B cell (primary cell): ENCODE measurements at regions not wholly inside any gene's neighbourhood (a gene's known extent, or its start where the extent isn't known, plus 50 kb on each side); places are given as distances from the start of the nearest gene placed in this dataset.

ENCODE experiments used
- ATAC-seq: fragments of 200-7000 bp; cut with Tn5 transposase; one replicate; pipeline ENCODE4 v1.10.0; 2021; ENCODE audit warnings: low read depth, mild to moderate bottlenecking, moderate number of reproducible peaks, moderate library complexity
- CTCF ChIA-PET: fragments of 350-600 bp; sonication (Branson Sonifier 250); formaldehyde crosslinking; loops from one replicate; lab custom pipeline; 2021; ENCODE audit warnings: antibody characterized with exemption, inconsistent platforms; lab: Charles Lee
- POLR2A ChIA-PET: fragments of 350-600 bp; sonication (Branson Sonifier 250); formaldehyde crosslinking; loops from one replicate; lab custom pipeline; 2021; ENCODE audit warnings: antibody characterized with exemption; lab: Charles Lee
- DNase-seq: peaks from one replicate; pipeline ENCODE4 v3.0.0; 2013
- H2AFZ ChIP-seq: 2 replicates; pipeline ENCODE4 v1.6.1; 2012; ENCODE audit warnings: mild to moderate bottlenecking, low read depth, low read length; ENCODE audit not compliant: insufficient read depth, poor library complexity, severe bottlenecking
- H3K27ac ChIP-seq, 2 donors: 1 replicate in 1 of 2; 2 replicates in 1 of 2; pipeline ENCODE4 v1.5.1; 2012 to 2013; ENCODE audit warnings: low read length in 2 of 2, mild to moderate bottlenecking in 2 of 2, moderate library complexity in 1 of 2
- H3K27me3 ChIP-seq, 4 experiments: fragments of 200-600 bp in 1 of 4; sonication (generic) in 1 of 4; replicated peaks in 1 of 4; 1 replicate in 2 of 4; 2 replicates in 2 of 4; pipeline versions ENCODE4 v1.6.1 to v1.7.0; 2013 to 2016; ENCODE audit warnings: low read length in 3 of 4, mild to moderate bottlenecking in 2 of 4, mixed read lengths in 1 of 4, moderate library complexity in 1 of 4; ENCODE audit not compliant: insufficient read depth in 4 of 4, control insufficient read depth in 3 of 4; ENCODE audit errors: control extremely low read depth in 1 of 4
- H3K36me3 ChIP-seq, 2 experiments: replicated peaks in 1 of 2; 1 replicate in 1 of 2; 2 replicates in 1 of 2; pipeline versions ENCODE4 v1.6.1 to v1.7.1; 2013; ENCODE audit warnings: low read length in 1 of 2; ENCODE audit not compliant: insufficient read depth in 2 of 2, control insufficient read depth in 1 of 2; ENCODE audit errors: control extremely low read depth in 1 of 2, extremely low read depth in 1 of 2
- H3K4me1 ChIP-seq, 2 donors: fragments of 200-600 bp in 1 of 2; sonication (generic) in 1 of 2; 1 replicate in 1 of 2; 2 replicates in 1 of 2; pipeline versions ENCODE4 v1.5.1 to v1.6.1; 2013 to 2017; ENCODE audit warnings: low read length in 2 of 2; ENCODE audit not compliant: control insufficient read depth in 2 of 2, insufficient read depth in 2 of 2
- H3K4me2 ChIP-seq: replicated peaks from 2 replicates; pipeline ENCODE3; 2012; ENCODE audit warnings: mild to moderate bottlenecking, low read depth, low read length; ENCODE audit not compliant: poor library complexity, severe bottlenecking
- H3K4me3 ChIP-seq, 5 experiments: fragments of 200-600 bp in 1 of 5; sonication (generic) in 1 of 5; 1 replicate in 3 of 5; 2 replicates in 2 of 5; pipeline versions ENCODE4 v1.5.1 to v1.7.0; 2011 to 2016; ENCODE audit warnings: low read length in 4 of 5, mild to moderate bottlenecking in 4 of 5, low read depth in 2 of 5, control low read depth in 1 of 5, moderate library complexity in 1 of 5; ENCODE audit not compliant: insufficient read depth in 1 of 5; ENCODE audit errors: control extremely low read depth in 1 of 5, extremely low read depth in 1 of 5
- H3K79me2 ChIP-seq: fragments of 200-600 bp; sonication (generic); one replicate; pipeline ENCODE4 v1.6.0; 2016; ENCODE audit warnings: low read length; ENCODE audit not compliant: control insufficient read depth, insufficient read depth
- H3K9ac ChIP-seq: fragments of 200-600 bp; sonication (generic); 2 replicates; pipeline ENCODE4 v1.6.1; 2017; ENCODE audit warnings: mild to moderate bottlenecking, low read length, moderate library complexity
- H3K9me3 ChIP-seq, 3 donors: one replicate each; pipeline versions ENCODE4 v1.6.1 to v1.7.1; 2013; ENCODE audit warnings: low read length in 2 of 3; ENCODE audit not compliant: control insufficient read depth in 2 of 3, insufficient read depth in 1 of 3; ENCODE audit errors: control extremely low read depth in 1 of 3
- H4K20me1 ChIP-seq: 2 replicates; pipeline ENCODE4 v1.6.0; 2012; ENCODE audit warnings: mild to moderate bottlenecking, low read length; ENCODE audit not compliant: insufficient read depth, control insufficient read depth, poor library complexity, severe bottlenecking
- H3K27ac Mint-ChIP-seq: one replicate; pipeline ENCODE4 v1.8.0; 2021; ENCODE audit warnings: mixed read lengths
- H3K27me3 Mint-ChIP-seq: one replicate; pipeline ENCODE4 v1.8.0; 2021; ENCODE audit warnings: mixed read lengths
- H3K4me1 Mint-ChIP-seq: one replicate; pipeline ENCODE4 v1.8.0; 2021; ENCODE audit warnings: mixed read lengths
- H3K4me3 Mint-ChIP-seq: one replicate; pipeline ENCODE4 v1.8.0; 2021; ENCODE audit warnings: mixed read lengths
- H3K9me3 Mint-ChIP-seq: one replicate; pipeline ENCODE4 v1.8.0; 2022; ENCODE audit warnings: mixed read lengths; ENCODE audit not compliant: insufficient read depth
- EZH2 ChIP-seq: IDR thresholded peaks from 2 replicates; pipeline ENCODE4 v1.6.1; 2012; ENCODE audit warnings: borderline replicate concordance, low read depth, mild to moderate bottlenecking, moderate library complexity, low read length; ENCODE audit not compliant: insufficient read depth, poor library complexity, severe bottlenecking
- WGBS: methylation state at CpG from one replicate; pipeline ENCODE4 v1.1.5; 2013; ENCODE audit warnings: missing lambda C conversion rate; ENCODE audit not compliant: insufficient coverage; 5-methylcytosine and 5-hydroxymethylcytosine counted together
- intact Hi-C: fragments of 100-400 bp; cut with micrococcal nuclease; formaldehyde crosslinking; loops from one replicate; pipeline ENCODE4 v1.10.0; 2022
- TF ChIP-seq, protein P1 (sequence below): fragments of 200-600 bp; IDR thresholded peaks from one replicate; pipeline ENCODE4 v1.8.0; 2022; ENCODE audit warnings: antibody characterized with exemption, mild to moderate bottlenecking

- no peak for TF ChIP-seq EZH2
- TF ChIP-seq, protein P1, sequence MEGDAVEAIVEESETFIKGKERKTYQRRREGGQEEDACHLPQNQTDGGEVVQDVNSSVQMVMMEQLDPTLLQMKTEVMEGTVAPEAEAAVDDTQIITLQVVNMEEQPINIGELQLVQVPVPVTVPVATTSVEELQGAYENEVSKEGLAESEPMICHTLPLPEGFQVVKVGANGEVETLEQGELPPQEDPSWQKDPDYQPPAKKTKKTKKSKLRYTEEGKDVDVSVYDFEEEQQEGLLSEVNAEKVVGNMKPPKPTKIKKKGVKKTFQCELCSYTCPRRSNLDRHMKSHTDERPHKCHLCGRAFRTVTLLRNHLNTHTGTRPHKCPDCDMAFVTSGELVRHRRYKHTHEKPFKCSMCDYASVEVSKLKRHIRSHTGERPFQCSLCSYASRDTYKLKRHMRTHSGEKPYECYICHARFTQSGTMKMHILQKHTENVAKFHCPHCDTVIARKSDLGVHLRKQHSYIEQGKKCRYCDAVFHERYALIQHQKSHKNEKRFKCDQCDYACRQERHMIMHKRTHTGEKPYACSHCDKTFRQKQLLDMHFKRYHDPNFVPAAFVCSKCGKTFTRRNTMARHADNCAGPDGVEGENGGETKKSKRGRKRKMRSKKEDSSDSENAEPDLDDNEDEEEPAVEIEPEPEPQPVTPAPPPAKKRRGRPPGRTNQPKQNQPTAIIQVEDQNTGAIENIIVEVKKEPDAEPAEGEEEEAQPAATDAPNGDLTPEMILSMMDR, result no peak
- Histone ChIP-seq H3K9me3 (no peaks in the 10 kb centered on the region), H3K9ac (no peak overlapping the region), H2AFZ (no peak overlapping the region), H3K4me1 (no peaks in the 10 kb centered on the region), H3K4me2 (no peak overlapping the region), H3K27ac (no peak overlapping the region), H3K36me3 (no peaks in the 10 kb centered on the region), H3K4me3 (no peak overlapping the region), H3K27me3 (no peaks in the 10 kb centered on the region), H3K79me2 (no peaks in the 10 kb centered on the region), H4K20me1 (no peaks in the 10 kb centered on the region)
- WGBS, result no CpG with 5 or more reads among the region's 2 CpGs
- H3K27me3 Mint-ChIP-seq, result no peaks in the 10 kb centered on the region
- CTCF ChIA-PET, result no interaction called here
- H3K4me3 Mint-ChIP-seq, result no peak overlapping the region
- no peak for DNase-seq
- H3K4me1 Mint-ChIP-seq, result no peaks in the 10 kb centered on the region
- POLR2A ChIA-PET, result no interaction called here
- no peak overlapping the region for H3K27ac Mint-ChIP-seq
- H3K9me3 Mint-ChIP-seq, result peaks cover 2% of the 10 kb centered on the region
- no peak for ATAC-seq
- intact Hi-C loops, result no loop called here
These were observed 199.8 kb downstream of the ALG10B start for GRCh38 chr12:38516418-38516817.

DNA sequence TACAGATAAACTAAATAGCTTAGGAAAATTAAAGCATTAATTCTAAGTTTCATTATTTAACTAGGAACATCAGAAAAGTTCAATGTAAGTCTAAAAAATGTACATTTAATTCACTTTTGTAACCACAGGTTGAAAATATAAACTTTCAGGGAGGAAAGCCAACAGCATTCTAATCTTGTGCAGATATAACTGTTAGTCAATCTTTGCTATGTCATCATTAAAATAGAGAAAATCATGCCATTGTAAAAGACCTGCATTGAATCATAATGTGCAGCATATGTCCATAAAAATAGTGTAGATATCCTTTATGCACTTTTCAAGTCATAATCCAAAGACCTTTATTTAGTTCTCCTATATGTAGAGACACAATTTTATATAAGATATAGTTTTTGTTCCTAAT, 207.3 kb downstream of the ALG10B start:
- no peaks in the 10 kb centered on the region for H3K27me3 Mint-ChIP-seq

More for the DNA sequence above, 207.3 kb downstream of the ALG10B start:
- H3K9me3 Mint-ChIP-seq, result peaks cover 5% of the 10 kb centered on the region
- Histone ChIP-seq H3K36me3 (no peaks in the 10 kb centered on the region), H3K9ac (no peak overlapping the region), H3K4me2 (no peak overlapping the region), H3K27me3 (no peaks in the 10 kb centered on the region), H3K79me2 (no peaks in the 10 kb centered on the region), H2AFZ (no peak overlapping the region), H3K4me1 (no peaks in the 10 kb centered on the region), H3K4me3 (no peak overlapping the region), H4K20me1 (no peaks in the 10 kb centered on the region), H3K27ac (no peak overlapping the region), H3K9me3 (no peaks in the 10 kb centered on the region)
- ChIA-PET POLR2A (no interaction called here), CTCF (no interaction called here)
- no peak overlapping the region for H3K27ac Mint-ChIP-seq
- ATAC-seq, result no peak
- DNase-seq, result no peak
- H3K4me3 Mint-ChIP-seq, result no peak overlapping the region
- no peaks in the 10 kb centered on the region for H3K4me1 Mint-ChIP-seq
- intact Hi-C loops, result no loop called here
- TF ChIP-seq EZH2, result no peak
- TF ChIP-seq, protein P1, result no peak
